IMR-90 (cell line): ENCODE measurements at regions not wholly inside any gene's neighbourhood (a gene's known extent, or its start where the extent isn't known, plus 50 kb on each side); places are given as distances from the start of the nearest gene placed in this dataset.

Experiments
- ATAC-seq: fragments of 200-7000 bp; cut with Tn5 transposase; 2 replicates; pipeline ENCODE4 v1.9.1; 2020; ENCODE audit warnings: low read depth, mild to moderate bottlenecking, moderate library complexity
- BruUV-seq: library from RNA; stranded (reverse); fragments of 400-500 nt; replicated peaks from 2 replicates; lab custom pipeline; 2021; lab: Mats Ljungman, UMichigan
- CTCF ChIA-PET: fragments of 300-600 bp; formaldehyde crosslinking; extraction: SDS; loops from one replicate; lab custom pipeline; 2021; ENCODE audit warnings: antibody characterized with exemption; lab: Yijun Ruan, JAX
- POLR2A ChIA-PET: fragments of 300-600 bp; sonication (Branson Sonifier 250); formaldehyde crosslinking; loops from one replicate; lab custom pipeline; 2022; ENCODE audit warnings: antibody characterized with exemption; ENCODE audit not compliant: unreplicated experiment; lab: Charles Lee
- DNase-seq: peaks from one replicate; pipeline ENCODE4 v3.0.0; 2013
- H2AFZ ChIP-seq: replicated peaks from 2 replicates; pipeline ENCODE3; 2013; ENCODE audit warnings: low read length, mild to moderate bottlenecking; ENCODE audit not compliant: poor library complexity
- H2AK5ac ChIP-seq: 2 replicates; pipeline ENCODE4 v1.6.1; 2013; ENCODE audit warnings: low read depth, low read length, inconsistent platforms
- H2AK9ac ChIP-seq: replicated peaks from 2 replicates; pipeline ENCODE3; 2013; ENCODE audit warnings: mild to moderate bottlenecking, low read depth, low read length, moderate library complexity; ENCODE audit not compliant: poor library complexity
- H2BK120ac ChIP-seq: 2 replicates; pipeline ENCODE4 v1.6.1; 2013; ENCODE audit warnings: low read depth, low read length, inconsistent platforms
- H2BK15ac ChIP-seq: 3 replicates; pipeline ENCODE4 v1.6.1; 2013; ENCODE audit warnings: low read depth, low read length, inconsistent platforms
- H2BK20ac ChIP-seq: 2 replicates; pipeline ENCODE4 v1.6.1; 2013; ENCODE audit warnings: low read depth, mild to moderate bottlenecking, inconsistent platforms, low read length, moderate library complexity
- H2BK5ac ChIP-seq: 2 replicates; pipeline ENCODE4 v1.6.1; 2013; ENCODE audit warnings: mild to moderate bottlenecking, low read depth, low read length, inconsistent platforms; ENCODE audit not compliant: poor library complexity, severe bottlenecking
- H3K14ac ChIP-seq: replicated peaks from 2 replicates; pipeline ENCODE4 v1.6.1; 2013; ENCODE audit warnings: low read depth, low read length, inconsistent platforms
- H3K18ac ChIP-seq: 2 replicates; pipeline ENCODE4 v1.6.1; 2013; ENCODE audit warnings: low read depth, low read length, control low read depth
- H3K23ac ChIP-seq: 2 replicates; pipeline ENCODE4 v1.6.1; 2013; ENCODE audit warnings: low read depth, low read length, inconsistent platforms
- H3K27ac ChIP-seq: 2 replicates; pipeline ENCODE4 v1.5.1; 2013; ENCODE audit warnings: mild to moderate bottlenecking, control low read depth, low read length; ENCODE audit not compliant: insufficient read depth
- H3K27me3 ChIP-seq: 2 replicates; pipeline ENCODE4 v1.6.1; 2013; ENCODE audit warnings: low read length; ENCODE audit not compliant: control insufficient read depth, insufficient read depth
- H3K36me3 ChIP-seq: 2 replicates; pipeline ENCODE4 v1.6.1; 2013; ENCODE audit warnings: low read length, mixed read lengths; ENCODE audit not compliant: control insufficient read depth, insufficient read depth
- H3K4ac ChIP-seq: 2 replicates; pipeline ENCODE4 v1.6.1; 2013; ENCODE audit warnings: low read depth, low read length, inconsistent platforms
- H3K4me1 ChIP-seq: 2 replicates; pipeline ENCODE4 v1.6.1; 2013; ENCODE audit warnings: low read length, mixed read lengths; ENCODE audit not compliant: control insufficient read depth, insufficient read depth
- H3K4me2 ChIP-seq: 2 replicates; pipeline ENCODE4 v1.6.1; 2013; ENCODE audit warnings: low read depth, mild to moderate bottlenecking, control low read depth, low read length, moderate library complexity
- H3K4me3 ChIP-seq: 2 replicates; pipeline ENCODE4 v1.5.1; 2013; ENCODE audit warnings: low read depth, mild to moderate bottlenecking, control low read depth, low read length, moderate library complexity; ENCODE audit not compliant: insufficient read depth
- H3K56ac ChIP-seq: 2 replicates; pipeline ENCODE4 v1.6.1; 2013; ENCODE audit warnings: low read length, inconsistent platforms; ENCODE audit not compliant: insufficient read depth; ENCODE audit errors: extremely low read depth
- H3K79me1 ChIP-seq, 2 experiments: 2 replicates each; pipeline ENCODE4 v1.6.1; 2013; ENCODE audit warnings: low read length in 2 of 2, inconsistent platforms in 1 of 2, low read depth in 1 of 2
- H3K9ac ChIP-seq: 2 replicates; pipeline ENCODE4 v1.6.1; 2013; ENCODE audit warnings: low read depth, low read length, control low read depth
- H3K9me1 ChIP-seq: 2 replicates; pipeline ENCODE4 v1.6.1; 2013; ENCODE audit warnings: low read length, inconsistent platforms; ENCODE audit not compliant: insufficient read depth
- H3K9me3 ChIP-seq: 2 replicates; pipeline ENCODE4 v1.6.1; 2013; ENCODE audit warnings: low read length; ENCODE audit not compliant: control insufficient read depth, insufficient read depth
- H4K20me1 ChIP-seq: 2 replicates; pipeline ENCODE4 v1.6.1; 2013; ENCODE audit warnings: low read length, inconsistent platforms; ENCODE audit not compliant: insufficient read depth
- H4K5ac ChIP-seq: 2 replicates; pipeline ENCODE4 v1.6.1; 2013; ENCODE audit warnings: mild to moderate bottlenecking, low read depth, low read length, control low read depth
- H4K8ac ChIP-seq, 2 experiments: 2 replicates each; pipeline ENCODE4 v1.6.1; 2013; ENCODE audit warnings: low read depth in 2 of 2, low read length in 2 of 2, control low read depth in 1 of 2, inconsistent platforms in 1 of 2
- H4K91ac ChIP-seq: 2 replicates; pipeline ENCODE4 v1.6.1; 2013; ENCODE audit warnings: low read depth, low read length, inconsistent platforms; ENCODE audit not compliant: insufficient read depth
- BHLHE40 ChIP-seq: fragments of 150-350 bp; IDR thresholded peaks from 2 replicates; pipeline ENCODE4 v1.6.1; 2016; ENCODE audit warnings: mild to moderate bottlenecking, low read depth, low read length
- RAD21 ChIP-seq: IDR thresholded peaks from 2 replicates; pipeline ENCODE4 v1.6.1; 2012; ENCODE audit warnings: low read length, improper control_type of control experiment
- dilution Hi-C: fragments of 300-500 bp; cut with HindIII; formaldehyde crosslinking; loops from one replicate; pipeline ENCODE4 v1.14.3; 2018; ENCODE audit warnings: low sequenced_read_pairs; ENCODE audit not compliant: unreplicated experiment
- in situ Hi-C: fragments of 300-500 bp; cut with MboI; formaldehyde crosslinking; loops from 3 replicates; pipeline ENCODE4 v1.14.3; 2019; ENCODE audit warnings: low sequenced_read_pairs, inconsistent platforms, mixed read lengths
- intact Hi-C: fragments of 100-400 bp; cut with micrococcal nuclease; formaldehyde crosslinking; loops from 2 replicates; pipeline ENCODE4 v1.10.0; 2022
- TF ChIP-seq, protein P1 (sequence below): fragments of 150-350 bp; IDR thresholded peaks from 2 replicates; pipeline ENCODE4 v1.6.1; 2016; ENCODE audit warnings: low read depth, mild to moderate bottlenecking, low read length, moderate library complexity, borderline replicate concordance
- TF ChIP-seq, protein P2 (sequence below): conservative IDR thresholded peaks from 2 replicates; pipeline ENCODE4 v1.5.1; 2012; ENCODE audit warnings: mild to moderate bottlenecking, low read depth, low read length, improper control_type of control experiment

DNA sequence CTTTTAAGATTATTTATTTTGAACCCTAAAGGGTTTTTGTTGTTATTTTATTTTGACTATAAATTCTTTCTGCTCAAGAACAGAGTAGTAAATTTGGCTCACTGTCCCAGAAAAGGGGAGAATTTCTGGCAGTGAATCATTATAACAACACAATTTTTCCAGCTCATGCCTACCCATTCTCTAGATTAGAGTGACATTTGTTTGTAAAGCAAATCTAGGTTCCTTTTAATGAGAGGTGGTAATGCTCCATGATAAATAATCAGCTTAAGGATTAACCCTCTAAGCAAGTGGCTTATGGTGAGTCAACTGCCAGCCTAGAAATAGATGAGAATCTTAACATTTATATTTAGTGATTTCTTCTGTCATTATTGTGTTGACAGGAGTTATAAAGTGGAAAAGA lies 409.2 kb downstream of the NFIB start:
- no peak overlapping the region for H4K8ac ChIP-seq
- no peak overlapping the region for H3K56ac ChIP-seq
- no peak overlapping the region for H3K4me2 ChIP-seq
- no peak overlapping the region for H4K91ac ChIP-seq
- no peaks in the 10 kb centered on the region for H3K9me1 ChIP-seq
- H2AK9ac ChIP-seq = no peak overlapping the region
- intact Hi-C loops = no loop called here
- H3K36me3 ChIP-seq = no peaks in the 10 kb centered on the region
- no peak overlapping the region for H2BK15ac ChIP-seq
- H3K18ac ChIP-seq = no peak overlapping the region
- dilution Hi-C loops = no loop called here
- no peak overlapping the region for H2AFZ ChIP-seq
- H3K9me3 ChIP-seq = no peaks in the 10 kb centered on the region
- in situ Hi-C loops = no loop called here
- no peak overlapping the region for H2BK120ac ChIP-seq
- H4K20me1 ChIP-seq = no peaks in the 10 kb centered on the region
- ChIA-PET CTCF (interaction anchor here (0.7 kb wide), 1 partner anchor 9 kb away, joined by 4 read pairs; no protein-coding TSS in a partner anchor), POLR2A (no interaction called here)
- DNase-seq (no peak), ATAC-seq (no peak)
- no peak overlapping the region for H3K23ac ChIP-seq
- no peak overlapping the region for H3K27ac ChIP-seq
- H3K14ac ChIP-seq = no peak overlapping the region
- no peak overlapping the region for H4K5ac ChIP-seq
- H3K27me3 ChIP-seq = no peaks in the 10 kb centered on the region
- H3K4ac ChIP-seq = no peak overlapping the region
- TF ChIP-seq BHLHE40 (no peak), RAD21 (no peak)
- TF ChIP-seq, protein P1, sequence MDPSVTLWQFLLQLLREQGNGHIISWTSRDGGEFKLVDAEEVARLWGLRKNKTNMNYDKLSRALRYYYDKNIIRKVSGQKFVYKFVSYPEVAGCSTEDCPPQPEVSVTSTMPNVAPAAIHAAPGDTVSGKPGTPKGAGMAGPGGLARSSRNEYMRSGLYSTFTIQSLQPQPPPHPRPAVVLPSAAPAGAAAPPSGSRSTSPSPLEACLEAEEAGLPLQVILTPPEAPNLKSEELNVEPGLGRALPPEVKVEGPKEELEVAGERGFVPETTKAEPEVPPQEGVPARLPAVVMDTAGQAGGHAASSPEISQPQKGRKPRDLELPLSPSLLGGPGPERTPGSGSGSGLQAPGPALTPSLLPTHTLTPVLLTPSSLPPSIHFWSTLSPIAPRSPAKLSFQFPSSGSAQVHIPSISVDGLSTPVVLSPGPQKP = no peak
- TF ChIP-seq, protein P2, sequence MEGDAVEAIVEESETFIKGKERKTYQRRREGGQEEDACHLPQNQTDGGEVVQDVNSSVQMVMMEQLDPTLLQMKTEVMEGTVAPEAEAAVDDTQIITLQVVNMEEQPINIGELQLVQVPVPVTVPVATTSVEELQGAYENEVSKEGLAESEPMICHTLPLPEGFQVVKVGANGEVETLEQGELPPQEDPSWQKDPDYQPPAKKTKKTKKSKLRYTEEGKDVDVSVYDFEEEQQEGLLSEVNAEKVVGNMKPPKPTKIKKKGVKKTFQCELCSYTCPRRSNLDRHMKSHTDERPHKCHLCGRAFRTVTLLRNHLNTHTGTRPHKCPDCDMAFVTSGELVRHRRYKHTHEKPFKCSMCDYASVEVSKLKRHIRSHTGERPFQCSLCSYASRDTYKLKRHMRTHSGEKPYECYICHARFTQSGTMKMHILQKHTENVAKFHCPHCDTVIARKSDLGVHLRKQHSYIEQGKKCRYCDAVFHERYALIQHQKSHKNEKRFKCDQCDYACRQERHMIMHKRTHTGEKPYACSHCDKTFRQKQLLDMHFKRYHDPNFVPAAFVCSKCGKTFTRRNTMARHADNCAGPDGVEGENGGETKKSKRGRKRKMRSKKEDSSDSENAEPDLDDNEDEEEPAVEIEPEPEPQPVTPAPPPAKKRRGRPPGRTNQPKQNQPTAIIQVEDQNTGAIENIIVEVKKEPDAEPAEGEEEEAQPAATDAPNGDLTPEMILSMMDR = no peak
- no TSS peak for BruUV-seq
- no peak overlapping the region for H2BK20ac ChIP-seq
- H3K79me1 ChIP-seq = no peaks in the 10 kb centered on the region
- H3K9ac ChIP-seq = no peak overlapping the region
- H2AK5ac ChIP-seq = no peak overlapping the region
- H3K4me1 ChIP-seq = no peaks in the 10 kb centered on the region
- no peak overlapping the region for H3K4me3 ChIP-seq
- no peak overlapping the region for H2BK5ac ChIP-seq
